ENCODE measurements at regions not wholly inside any gene's neighbourhood (a gene's known extent, or its start where the extent isn't known, plus 50 kb on each side); places are given as distances from the start of the nearest gene placed in this dataset.
"Not testable (repeated sequence)": the region's sequence is repeated elsewhere in the genome, so short reads cannot be mapped to it uniquely, and the experiment has no call there.

DNA sequence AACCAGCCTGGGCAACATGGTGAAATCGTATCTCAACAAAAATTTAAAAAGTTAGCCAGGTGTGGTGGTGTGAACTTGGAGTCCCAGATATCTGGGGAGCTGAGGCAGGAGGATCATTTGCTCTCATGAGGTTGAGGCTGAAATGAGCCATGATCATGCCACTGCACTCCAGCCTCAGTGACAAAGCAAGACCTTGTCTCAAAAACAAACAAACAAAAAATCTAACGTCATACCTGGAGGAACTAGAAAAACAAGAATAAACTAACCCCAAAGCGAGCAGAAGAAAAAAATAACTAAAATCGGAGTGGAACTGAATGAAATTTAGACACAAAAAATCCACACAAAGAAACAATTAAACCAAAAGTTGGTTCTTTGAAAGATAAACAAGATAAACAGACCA is 1885.1 kb downstream of the OLFM4 start:
- no peak for DNase-seq

DNA sequence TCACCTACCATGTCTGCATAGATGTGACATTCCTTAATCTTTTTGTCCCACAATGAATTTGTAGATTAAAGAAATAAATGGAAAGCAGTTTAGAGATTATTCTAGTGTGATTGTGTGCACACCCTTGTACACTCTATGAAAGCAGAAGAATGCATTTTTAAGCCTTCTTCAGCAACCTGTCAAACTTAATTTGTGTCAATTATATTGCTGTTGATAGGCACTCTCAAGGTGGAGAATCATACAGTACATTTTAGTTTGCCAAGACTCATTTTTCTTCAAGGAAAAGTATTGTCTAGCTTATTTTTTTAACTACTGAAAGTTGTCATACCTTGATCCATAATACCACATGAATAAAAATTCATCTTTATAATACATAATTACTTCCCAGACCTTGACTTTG is 1898.9 kb downstream of the OLFM4 start:
- DNase-seq = no peak

DNA sequence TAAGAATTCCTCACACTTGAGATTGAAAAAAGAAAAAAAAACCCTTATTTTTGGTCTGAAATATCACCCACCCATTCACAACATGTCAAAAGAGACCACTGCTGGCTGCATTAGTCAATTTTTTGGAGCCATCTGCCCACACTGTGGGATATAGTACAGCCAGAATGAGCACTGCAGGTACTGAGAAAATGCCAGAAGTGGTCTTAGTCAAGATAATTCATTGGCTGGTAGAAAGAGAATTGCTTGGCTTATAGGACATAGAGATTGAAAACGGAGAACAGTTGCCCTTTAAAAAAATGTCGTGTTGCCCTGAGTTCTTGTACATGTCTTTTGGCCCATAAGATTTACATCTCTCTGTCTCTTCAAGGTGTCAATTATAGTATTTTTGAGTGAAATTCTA is 1899.5 kb downstream of the OLFM4 start:
- no peak for DNase-seq

DNA sequence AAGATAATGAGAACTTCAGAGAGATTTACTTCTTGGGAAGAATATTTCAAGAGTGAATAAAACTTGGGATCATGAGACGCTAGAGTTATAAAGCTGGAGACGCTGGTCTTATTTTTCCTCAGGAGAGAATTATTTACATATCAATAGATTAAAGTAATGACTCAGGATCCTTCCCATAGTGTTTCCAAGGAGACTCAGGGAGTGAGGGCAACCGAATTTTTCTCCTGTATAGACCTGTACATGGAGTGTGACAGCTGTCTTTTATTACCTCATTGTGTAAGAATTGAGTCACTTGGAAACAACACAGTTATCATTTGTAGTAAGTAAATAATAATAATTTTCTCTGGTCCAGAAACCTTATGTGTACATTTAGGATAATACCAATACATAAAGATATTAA is 1905.5 kb downstream of the OLFM4 start:
- no peak for DNase-seq

DNA sequence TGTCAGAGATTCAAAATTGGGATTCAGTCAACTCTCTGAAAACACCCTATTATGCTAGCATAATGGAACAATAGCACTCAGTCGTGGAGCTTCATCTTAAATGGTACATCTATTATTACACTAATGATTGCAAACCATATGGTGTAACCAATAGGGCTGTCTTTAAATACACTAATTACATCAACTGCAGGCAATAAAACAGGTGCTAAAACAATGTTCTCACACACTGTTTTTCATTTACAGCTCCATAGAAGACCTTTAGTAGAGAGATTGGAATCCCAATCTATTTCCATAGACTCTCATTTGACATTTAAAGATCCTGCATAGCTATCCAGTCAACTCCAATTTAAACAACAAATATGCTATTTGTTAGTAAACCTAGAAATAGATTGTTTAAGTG is 1917.4 kb downstream of the OLFM4 start:
- no peak for DNase-seq

DNA sequence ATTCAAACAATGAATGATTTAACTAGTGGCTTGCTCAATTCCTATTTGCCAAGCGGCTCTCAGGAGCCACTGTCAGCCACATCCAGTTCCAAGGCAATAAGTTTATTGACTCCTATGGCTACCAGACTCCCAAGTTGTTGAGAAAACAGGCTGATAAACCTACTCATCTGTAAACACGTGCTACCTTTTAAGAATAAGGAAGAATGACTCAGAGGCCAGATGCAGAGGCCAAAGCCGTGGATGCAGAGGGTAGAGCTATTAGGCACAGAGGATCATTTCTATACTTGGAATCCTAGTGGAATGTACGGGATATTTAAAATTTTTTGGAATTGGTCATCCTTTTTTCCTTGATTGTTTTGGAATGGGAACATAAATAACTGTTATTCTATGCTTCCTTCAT is 1921.1 kb downstream of the OLFM4 start:
- DNase-seq = no peak

DNA sequence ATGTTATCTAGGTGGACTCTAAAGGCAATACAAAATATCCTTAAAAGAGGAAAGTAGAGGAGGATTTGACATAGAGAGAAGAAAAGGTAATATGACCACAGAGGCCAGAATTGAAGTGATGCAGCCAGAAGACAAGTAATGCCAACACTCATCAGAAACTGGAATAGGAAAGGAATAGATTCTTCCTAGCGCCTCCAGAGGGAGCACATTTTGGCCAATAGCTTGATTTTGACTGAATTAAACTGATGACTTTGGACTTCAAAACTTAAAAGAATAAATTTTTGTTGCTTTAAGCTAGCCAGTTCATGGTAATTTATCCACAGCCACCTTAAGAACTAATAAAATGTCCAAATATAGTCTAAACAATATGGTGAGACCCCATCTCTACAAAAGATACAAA is 1921.9 kb downstream of the OLFM4 start:
- DNase-seq = no peak

DNA sequence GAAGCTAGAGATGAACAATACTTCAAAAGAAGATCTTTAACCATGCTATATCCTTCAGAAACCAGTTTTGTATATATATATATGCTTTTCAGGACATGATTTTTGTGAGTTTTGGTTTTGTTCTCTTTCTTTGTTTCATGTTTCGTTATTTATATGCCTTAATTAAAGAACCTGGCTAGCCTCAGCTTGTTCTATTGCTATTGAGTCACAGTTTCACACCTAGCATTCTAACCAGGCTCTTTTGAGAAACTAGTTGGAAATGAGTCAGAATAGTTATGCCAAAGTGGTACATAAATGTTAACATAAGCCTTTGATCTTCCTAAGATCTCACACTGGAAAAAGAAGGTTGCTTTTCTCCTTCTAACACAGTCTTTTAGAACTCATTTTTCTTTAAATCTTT is 1925.2 kb downstream of the OLFM4 start:
- no peak for DNase-seq

DNA sequence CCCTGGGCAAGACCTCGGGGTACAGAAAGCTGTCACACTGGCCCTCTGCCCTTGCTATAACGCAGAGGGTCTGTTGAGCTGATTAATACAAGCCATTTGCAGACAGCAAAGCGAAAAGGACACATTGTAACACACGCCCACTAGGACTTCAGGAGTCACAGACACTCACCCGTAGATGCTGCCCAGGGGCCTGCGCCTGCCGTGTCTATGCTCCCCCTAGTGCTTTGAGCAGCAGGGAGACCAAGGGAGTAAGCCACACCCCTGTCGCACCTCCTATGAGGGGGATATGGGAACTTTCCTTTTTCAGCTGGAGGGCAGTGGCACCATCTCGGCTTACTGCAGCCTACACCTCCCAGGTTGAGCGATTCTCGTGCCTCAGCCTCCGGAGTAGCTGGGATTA is 1930.2 kb downstream of the OLFM4 start:
- DNase-seq = no peak

DNA sequence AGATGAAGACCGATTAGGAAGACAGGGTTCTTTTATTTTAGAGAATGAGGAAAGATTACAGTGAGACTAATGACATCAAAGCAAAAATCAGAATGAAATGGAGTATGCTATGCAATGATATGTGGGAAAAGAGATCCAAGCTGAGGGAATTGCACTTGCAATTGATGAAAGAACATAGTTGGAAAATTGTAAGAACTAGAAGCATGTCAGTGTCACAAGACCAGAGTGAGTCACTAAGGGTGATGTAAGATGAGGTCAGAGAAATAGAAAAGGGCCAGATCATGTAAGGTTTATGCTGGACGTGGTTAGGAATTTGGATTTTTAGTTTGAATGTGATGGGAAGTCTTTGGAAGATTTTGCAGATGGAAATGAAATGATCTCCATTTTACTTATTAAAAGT is 1937.3 kb downstream of the OLFM4 start:
- DNase-seq = no peak

DNA sequence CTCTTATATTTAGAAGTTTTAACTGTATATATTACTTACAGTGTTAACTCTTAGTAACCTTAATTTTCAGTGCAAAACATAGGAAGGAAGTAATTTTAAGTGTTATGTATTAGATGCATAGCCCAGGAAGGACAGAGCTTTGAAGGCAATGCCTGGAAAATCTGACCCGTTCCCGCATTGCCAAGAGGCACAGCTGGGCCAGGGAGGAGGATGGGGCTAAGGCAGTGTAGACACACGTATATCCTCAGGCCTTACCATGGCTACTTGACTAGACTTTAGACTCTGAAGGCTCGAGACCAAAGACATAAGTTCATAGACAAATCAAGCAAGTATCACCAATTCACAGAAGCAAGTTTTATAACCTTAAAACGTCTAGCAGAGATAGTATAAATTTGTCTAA is 1944.2 kb downstream of the OLFM4 start:
- DNase-seq = no peak

DNA sequence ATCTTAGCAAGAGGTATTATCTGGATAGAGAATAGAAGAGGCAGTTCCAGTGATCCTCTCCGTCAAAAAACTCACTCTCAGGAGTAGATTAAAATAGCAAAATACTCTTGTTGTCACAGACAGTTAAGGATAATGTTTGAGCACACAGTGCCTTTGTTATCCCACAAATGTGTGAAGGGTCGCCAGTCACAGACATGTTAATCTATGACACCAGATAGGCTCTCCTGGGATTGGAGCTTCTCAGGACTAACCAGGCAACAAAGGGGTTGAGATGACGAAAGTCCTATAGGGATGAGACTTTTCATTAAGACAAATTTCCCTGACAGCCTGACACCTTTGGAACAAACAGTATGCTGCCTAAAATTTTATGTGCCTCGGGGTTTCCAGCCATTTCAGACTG is 1947.1 kb downstream of the OLFM4 start:
- DNase-seq = no peak

DNA sequence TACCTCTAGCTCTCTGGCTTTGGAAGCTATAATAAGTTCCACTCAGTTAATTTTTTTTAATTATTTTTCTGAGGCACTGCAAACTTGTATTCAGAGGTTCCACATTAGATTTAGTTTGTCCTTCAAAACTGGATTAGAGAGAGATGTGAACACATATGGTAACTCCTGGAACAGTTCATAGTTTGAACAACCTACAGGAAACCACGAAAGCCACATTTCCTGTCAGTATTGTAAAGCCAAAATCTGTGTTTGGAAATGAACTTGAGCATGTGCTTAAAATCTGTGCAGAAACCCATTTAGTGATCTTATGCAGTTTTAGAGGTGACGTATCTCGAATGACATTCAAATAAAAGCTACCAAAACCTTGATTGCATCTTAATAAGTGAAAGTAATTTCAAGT is 1952.0 kb downstream of the OLFM4 start:
- no peak for DNase-seq

DNA sequence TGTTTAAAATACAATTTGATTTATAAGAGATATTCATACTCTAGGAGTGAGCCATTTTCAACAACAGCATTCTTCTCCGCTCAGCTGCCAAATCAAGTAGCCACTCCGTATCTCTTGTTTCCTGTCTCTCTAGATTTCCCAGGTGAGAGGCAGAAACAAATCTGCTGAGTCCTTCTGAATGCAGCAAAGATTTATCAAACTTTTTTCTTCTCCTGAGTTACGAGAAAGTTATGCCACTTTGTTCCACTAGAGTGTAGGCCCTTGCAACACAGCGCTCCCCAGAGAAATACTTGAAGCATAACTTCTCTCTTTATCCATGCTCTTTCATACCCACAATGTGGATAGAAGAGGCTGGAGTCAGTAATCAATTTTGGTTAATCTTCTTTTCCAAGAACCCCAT is 1960.8 kb downstream of the OLFM4 start:
- no peak for DNase-seq

DNA sequence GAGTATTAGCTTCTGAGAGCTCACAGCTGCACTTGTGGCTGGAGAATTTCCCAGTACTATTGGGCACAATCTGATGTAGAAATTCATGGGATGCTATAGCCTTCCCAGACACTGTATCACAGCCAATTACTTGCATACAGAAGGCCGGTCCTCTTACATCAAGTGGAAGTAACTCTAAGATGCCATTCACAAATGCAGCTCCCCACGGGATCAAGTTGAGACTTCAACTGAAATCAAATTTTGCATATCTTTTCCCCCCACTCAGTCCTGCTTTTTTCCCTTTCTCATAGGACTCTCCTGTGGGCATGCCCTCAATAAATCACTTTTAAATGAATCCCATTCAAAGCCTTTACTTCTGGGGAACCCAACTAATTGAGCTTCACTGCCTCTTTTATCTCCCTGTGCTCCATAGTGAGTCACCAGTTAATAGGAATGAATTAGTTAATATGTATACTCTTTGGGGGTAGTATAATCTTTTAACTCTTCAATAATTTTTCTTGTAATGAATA is 1970.8 kb downstream of the OLFM4 start:
- DNase-seq = no peak

DNA sequence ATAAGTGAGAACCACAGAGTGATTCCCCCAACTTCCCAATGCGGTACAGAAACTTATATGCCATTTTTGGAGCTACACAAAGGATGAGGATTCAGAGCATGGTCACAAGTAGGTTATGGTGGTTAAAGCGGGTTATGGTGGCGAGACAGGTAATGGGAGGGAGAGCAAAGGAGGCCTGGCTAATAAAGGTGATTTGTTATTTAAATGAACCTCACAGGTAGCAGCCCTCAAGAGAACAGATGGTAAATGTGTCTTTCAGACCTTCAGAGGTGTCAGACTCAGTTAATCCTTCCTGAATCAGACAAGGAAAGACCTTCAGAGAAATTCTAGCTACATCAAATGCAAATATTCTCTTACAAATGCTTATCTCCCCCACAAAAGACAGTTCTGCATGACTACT is 1971.4 kb downstream of the OLFM4 start:
- DNase-seq = no peak

DNA sequence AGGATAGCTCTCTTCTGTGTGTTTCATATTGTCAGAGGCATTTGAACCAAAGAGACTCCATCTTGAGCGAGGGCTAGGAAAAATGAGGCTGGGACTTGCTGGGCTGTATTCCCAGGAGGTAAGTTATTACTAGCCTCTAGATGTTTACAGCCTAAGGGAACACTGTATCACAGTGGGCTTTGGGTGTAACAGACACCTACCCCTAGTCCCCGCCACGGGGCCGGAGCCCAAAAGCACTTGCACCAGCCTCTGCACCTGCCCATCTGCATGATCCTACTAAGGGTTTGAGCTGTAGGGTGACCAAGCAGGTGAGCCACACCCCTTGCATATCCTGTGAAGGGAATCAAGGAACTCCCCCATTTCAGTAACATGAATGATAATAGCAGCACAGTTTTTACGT is 1972.2 kb downstream of the OLFM4 start:
- DNase-seq = no peak

DNA sequence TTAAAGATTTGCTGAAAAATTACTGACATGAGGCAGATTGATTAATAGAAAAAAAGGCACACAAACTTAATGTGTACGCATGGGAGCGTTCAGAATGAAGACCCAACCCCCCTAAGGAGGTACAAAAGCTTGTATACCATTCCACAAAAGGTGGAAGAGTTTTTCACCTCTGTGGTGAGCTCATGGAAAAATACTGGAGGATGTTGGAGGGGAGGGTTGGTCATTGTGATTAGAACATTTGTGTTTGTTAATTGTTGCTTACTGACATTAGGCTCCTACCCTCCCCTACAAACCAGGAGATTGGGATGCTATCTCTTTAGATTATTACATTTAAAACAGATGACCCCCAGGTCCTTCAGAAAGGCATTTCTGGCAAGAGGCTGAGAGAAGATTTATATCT is 1973.3 kb downstream of the OLFM4 start:
- no peak for DNase-seq

DNA sequence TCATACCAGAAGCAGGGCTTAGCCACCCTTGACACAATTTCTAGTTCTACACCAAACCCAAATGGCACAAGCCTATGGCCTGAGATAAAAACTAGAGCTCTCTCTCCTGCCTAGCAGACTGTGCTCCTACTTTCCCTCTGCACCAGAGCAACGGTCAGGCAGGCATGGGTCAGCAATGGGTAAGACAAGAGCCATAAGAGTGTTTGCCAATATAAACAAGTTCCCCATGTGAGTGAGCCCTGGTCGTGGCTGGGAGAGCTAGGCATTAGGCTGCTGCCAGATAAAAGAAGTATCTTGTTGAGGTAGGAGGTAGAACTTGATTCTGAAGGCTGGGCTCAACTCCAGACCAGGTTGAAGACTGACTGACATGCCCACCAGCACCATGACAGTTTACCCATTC is 1979.1 kb downstream of the OLFM4 start:
- DNase-seq = no peak

DNA sequence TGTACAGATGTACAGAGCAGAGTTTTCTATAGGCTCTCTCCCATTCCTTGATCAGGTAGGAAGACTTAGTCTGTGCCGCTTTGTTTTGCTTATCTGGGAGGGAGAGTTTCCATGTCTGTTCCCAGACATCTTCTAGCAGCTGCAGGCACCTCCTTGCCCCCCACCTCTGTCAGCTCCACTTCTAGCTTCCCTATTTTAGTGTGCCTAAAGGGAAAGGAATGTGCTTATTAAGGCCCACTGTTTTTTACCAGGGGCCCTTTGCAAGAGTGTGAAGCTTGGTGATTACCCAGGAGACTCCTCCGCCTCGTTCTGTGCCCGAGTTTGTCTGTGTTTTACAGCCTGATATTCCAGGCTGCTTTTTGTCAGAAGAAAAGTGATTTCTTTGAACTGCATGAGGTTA is 1984.4 kb downstream of the OLFM4 start:
- DNase-seq = no peak

DNA sequence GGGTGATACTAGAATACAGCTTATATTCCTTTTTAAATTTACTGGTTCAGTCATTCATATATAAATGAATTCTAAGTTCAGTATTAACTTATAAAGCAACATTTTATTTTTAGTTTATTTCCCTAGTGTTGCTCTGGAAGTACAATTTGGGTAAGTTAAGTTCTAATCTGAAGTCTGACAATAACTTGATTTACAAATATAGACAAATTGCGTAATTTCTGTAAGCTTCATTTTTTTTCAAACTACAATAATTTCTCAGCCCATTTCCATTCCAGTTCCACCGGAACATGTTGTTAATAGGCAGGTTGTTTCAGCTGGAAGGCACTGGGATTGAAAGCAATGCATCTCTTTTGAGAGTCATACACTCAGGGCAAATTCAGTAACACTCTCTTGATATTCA is 2000.7 kb downstream of the OLFM4 start:
- DNase-seq = no peak

DNA sequence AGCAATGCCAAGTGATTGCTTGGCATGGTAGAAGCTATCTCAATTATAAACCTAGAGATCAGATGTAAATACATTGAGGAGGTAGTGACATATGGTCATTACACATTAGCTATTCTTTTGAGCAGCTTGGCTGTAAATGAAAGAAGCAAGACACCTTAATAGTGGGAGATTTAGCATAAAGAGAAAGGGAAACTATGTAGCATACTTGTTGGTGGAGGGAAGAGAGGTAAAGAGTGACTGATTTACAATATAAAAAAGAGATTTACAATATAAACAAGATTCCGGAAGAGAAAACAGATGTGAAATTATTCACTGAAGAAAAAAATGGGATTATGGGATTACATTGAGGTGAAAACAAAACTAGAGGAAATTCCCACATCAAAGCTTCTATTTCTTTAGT is 2009.6 kb downstream of the OLFM4 start:
- DNase-seq = no peak

DNA sequence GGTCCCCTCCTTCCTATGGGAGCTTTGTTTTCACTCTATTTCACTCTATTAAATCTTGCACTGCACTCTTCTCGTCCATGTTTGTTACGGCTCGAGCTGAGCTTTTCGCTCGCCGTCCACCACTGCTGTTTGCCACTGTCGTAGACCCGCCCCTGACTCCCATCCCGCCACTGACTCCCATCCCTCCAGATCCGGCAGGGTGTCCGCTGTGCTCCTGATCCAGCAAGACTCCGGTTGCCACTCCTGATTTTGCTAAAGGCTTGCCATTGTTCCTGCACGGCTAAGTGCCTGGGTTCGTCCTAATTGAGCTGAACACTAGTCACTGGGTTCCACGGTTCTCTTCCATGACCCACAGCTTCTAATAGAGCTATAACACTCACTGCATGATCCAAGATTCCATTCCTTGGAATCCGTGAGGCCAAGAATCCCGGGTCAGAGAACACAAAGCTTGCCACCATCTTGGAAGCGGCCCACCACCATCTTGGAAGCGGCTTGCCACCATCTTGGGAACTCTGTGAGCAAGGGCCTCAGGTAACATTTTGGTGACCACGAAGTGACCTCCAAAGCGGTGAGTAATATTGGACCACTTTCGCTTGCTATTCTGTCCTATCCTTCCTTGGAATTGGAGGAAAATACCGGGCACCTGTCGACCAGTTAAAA is 2025.4 kb downstream of the OLFM4 start:
- DNase-seq = not testable (repeated sequence)

DNA sequence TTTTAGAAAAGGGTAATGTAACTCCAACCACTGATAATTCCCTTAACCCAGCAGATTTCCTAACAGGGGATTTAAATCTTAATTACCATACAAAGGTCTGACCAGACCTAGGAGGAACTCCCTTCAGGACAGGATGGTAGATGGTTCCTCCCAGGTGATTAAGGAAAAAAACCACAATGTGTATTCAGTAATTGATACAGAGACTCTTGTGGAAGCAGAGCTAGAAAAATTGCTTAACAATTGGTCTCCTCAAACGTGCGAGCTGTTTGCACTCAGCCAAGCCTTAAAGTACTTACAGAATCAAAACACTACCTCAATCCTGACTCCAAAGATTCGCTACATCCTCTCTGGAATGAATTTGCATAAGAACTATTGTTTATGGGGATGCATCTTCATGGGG is 2027.1 kb downstream of the OLFM4 start:
- DNase-seq = not testable (repeated sequence)

DNA sequence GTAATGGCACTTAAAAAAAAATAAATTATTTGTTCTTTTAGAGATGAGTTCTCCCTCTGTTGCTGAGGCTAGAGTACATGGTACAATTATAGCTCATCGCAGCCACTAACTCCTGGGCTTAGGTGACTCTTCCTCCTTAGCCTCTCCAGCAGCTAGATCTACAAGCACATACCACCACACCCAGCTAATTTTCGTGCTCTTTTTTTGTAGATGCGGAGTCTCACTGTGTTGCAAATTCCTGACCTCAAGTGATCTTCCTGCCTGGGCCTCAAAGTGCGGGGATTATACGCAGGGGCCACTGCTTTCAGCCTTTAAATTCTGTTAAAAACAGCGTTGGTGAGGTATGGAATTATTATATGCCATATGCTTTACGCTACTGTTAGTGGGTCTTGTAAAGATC is 2034.0 kb downstream of the OLFM4 start:
- no peak for DNase-seq

DNA sequence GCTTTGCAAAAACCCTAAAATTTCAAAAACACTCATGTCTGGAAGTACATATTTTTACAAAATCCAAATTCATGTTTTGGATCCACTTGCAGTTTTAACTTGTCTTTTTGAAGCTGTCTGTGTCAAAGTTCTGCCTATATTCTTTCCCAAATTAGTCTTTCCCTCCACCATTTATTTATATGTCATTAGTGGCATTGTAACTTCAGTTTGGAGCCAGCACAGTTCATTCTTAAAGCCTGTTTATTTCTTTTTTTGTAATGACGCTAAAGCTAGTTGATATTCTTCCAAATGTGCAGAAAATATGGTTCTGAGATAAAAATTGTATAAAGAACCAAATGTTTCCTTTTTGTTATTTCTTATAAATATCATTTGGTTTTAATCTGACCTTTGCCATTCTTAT is 2039.3 kb downstream of the OLFM4 start:
- DNase-seq = no peak

Data from right hindlimb (tissue), 1 donor.